ENCODE measurements at regions not wholly inside any gene's neighbourhood (a gene's known extent, or its start where the extent isn't known, plus 50 kb on each side); places are given as distances from the start of the nearest gene placed in this dataset.
A peak's percentile ranks its signal among the peaks of the same experiment; 100 is the strongest.

DNA sequence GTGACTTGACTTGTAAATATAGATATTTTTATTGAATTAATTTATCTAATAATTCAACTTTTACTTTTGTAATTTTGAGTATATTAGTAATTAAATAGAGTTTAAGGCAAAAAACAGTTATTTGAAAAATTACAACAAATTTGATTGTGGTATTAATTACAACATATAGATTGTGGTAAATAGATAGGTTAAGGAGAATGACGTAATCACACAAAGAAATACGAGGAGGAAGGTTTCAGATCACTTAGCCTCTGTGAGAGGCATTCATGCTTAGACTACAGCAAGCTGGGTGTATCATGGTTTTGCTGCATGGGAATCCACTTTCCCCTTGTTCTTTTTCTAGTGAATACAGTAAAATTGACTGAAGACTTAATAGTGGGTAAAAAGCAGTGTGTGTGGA is 878.4 kb upstream of the EDIL3 start:
- H3K4me1 ChIP-seq (ENCODE audit: control insufficient read depth, low read depth, low read length): no peaks in the 10 kb centered on the region
- no peak overlapping the region for H2BK15ac ChIP-seq (replicated peaks; ENCODE audit: low read depth)
- H2BK5ac ChIP-seq (ENCODE audit: low read length): no peak overlapping the region
- H4K8ac ChIP-seq (ENCODE audit: low read depth, low read length): no peak overlapping the region
- no peak overlapping the region for H3K27ac ChIP-seq (ENCODE audit: low read depth, low read length)
- H3K9ac ChIP-seq (ENCODE audit: low read length): no peak overlapping the region
- no peak overlapping the region for H3K4me3 ChIP-seq (ENCODE audit: low read length)
- H4K5ac ChIP-seq (ENCODE audit: low read length): no peak overlapping the region
- DNase-seq: no peak
- no peaks in the 10 kb centered on the region for H3K27me3 ChIP-seq (ENCODE audit: insufficient read depth, low read length, poor library complexity)
- no peak overlapping the region for H3K4ac ChIP-seq (ENCODE audit: low read depth, low read length)
- no peak overlapping the region for H3K23ac ChIP-seq (ENCODE audit: low read length)
- H3K56ac ChIP-seq (ENCODE audit: low read length): no peak overlapping the region
- H3K18ac ChIP-seq (ENCODE audit: low read length): no peak overlapping the region
- H3K4me2 ChIP-seq (ENCODE audit: low read length): no peak overlapping the region
- H3K79me1 ChIP-seq (ENCODE audit: low read length): no peaks in the 10 kb centered on the region
- H3K36me3 ChIP-seq (ENCODE audit: control insufficient read depth, insufficient read depth, low read length): no peaks in the 10 kb centered on the region
- no peak overlapping the region for H2AK5ac ChIP-seq (ENCODE audit: low read length)
- H2BK120ac ChIP-seq (ENCODE audit: low read depth, low read length): no peak overlapping the region
- WGBS (ENCODE audit: extremely low coverage, insufficient coverage, low lambda C conversion rate): no CpG with 5 or more reads among the region's 2 CpGs
- H3K79me2 ChIP-seq (ENCODE audit: control insufficient read depth, insufficient read depth, low read length): no peaks in the 10 kb centered on the region

DNA sequence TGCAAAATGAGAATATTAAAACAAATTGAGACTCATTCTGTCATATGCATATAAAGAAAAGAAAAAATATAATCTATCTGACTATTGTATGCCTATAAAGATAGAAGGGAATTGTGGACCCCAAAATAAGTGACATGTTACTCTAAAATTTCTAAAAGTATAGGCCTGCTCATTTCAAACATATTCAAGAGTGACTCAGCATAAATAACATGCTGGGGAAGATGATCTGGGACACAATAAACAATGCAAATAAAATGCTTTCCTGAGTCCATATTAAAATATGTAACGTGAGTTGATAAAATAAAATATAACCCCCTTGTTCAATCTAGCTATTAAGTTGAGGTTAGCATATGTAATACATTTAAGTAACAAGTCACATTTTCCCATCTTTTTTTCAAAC is 882.0 kb upstream of the EDIL3 start:
- Histone ChIP-seq H3K4me1 (ENCODE audit: control insufficient read depth, low read depth, low read length) (no peaks in the 10 kb centered on the region), H4K5ac (ENCODE audit: low read length) (no peak overlapping the region), H2BK5ac (ENCODE audit: low read length) (no peak overlapping the region), H3K27me3 (ENCODE audit: insufficient read depth, low read length, poor library complexity) (no peaks in the 10 kb centered on the region), H3K23ac (ENCODE audit: low read length) (no peak overlapping the region), H3K4me2 (ENCODE audit: low read length) (no peak overlapping the region), H2BK15ac (replicated peaks; ENCODE audit: low read depth) (no peak overlapping the region), H3K79me1 (ENCODE audit: low read length) (no peaks in the 10 kb centered on the region), H3K56ac (ENCODE audit: low read length) (no peak overlapping the region), H4K8ac (ENCODE audit: low read depth, low read length) (no peak overlapping the region), H3K9ac (ENCODE audit: low read length) (no peak overlapping the region), H3K79me2 (ENCODE audit: control insufficient read depth, insufficient read depth, low read length) (no peaks in the 10 kb centered on the region), H2AK5ac (ENCODE audit: low read length) (no peak overlapping the region), H3K4ac (ENCODE audit: low read depth, low read length) (no peak overlapping the region), H3K27ac (ENCODE audit: low read depth, low read length) (no peak overlapping the region), H3K4me3 (ENCODE audit: low read length) (no peak overlapping the region), H2BK120ac (ENCODE audit: low read depth, low read length) (no peak overlapping the region), H3K18ac (ENCODE audit: low read length) (no peak overlapping the region), H3K36me3 (ENCODE audit: control insufficient read depth, insufficient read depth, low read length) (no peaks in the 10 kb centered on the region)
- no peak for DNase-seq
- no CpG with 5 or more reads among the region's 1 CpG for WGBS (ENCODE audit: extremely low coverage, insufficient coverage, low lambda C conversion rate)

DNA sequence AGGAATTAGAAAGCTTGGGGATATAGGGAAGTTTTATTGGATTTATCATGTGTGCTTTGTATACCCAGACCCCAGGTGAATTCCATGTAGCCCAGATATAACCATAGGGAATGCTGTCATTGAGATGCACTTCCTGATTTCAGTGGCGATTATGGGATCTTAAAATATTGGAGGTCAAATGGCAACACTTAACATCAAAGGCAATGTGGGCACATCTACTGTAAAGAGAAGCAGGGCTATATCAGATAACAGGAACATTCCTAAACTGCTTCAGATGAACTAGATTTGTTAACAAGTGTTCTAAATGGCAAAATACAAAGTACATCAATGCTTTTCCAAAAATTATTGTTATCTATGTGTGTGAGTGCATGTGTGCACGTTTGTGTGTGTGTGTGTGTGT is 883.5 kb upstream of the EDIL3 start:
- H3K4me1 ChIP-seq (ENCODE audit: control insufficient read depth, low read depth, low read length): no peaks in the 10 kb centered on the region
- no peak overlapping the region for H3K27ac ChIP-seq (ENCODE audit: low read depth, low read length)
- no peak overlapping the region for H3K4me2 ChIP-seq (ENCODE audit: low read length)
- no peak overlapping the region for H2BK15ac ChIP-seq (replicated peaks; ENCODE audit: low read depth)
- H3K36me3 ChIP-seq (ENCODE audit: control insufficient read depth, insufficient read depth, low read length): no peaks in the 10 kb centered on the region
- no peaks in the 10 kb centered on the region for H3K79me1 ChIP-seq (ENCODE audit: low read length)
- no CpG with 5 or more reads among the region's 2 CpGs for WGBS (ENCODE audit: extremely low coverage, insufficient coverage, low lambda C conversion rate)
- H3K27me3 ChIP-seq (ENCODE audit: insufficient read depth, low read length, poor library complexity): no peaks in the 10 kb centered on the region
- H4K8ac ChIP-seq (ENCODE audit: low read depth, low read length): no peak overlapping the region
- no peak overlapping the region for H3K9ac ChIP-seq (ENCODE audit: low read length)
- no peak overlapping the region for H2AK5ac ChIP-seq (ENCODE audit: low read length)
- no peak overlapping the region for H3K18ac ChIP-seq (ENCODE audit: low read length)
- H3K56ac ChIP-seq (ENCODE audit: low read length): no peak overlapping the region
- H2BK5ac ChIP-seq (ENCODE audit: low read length): no peak overlapping the region
- H3K79me2 ChIP-seq (ENCODE audit: control insufficient read depth, insufficient read depth, low read length): no peaks in the 10 kb centered on the region
- H3K4me3 ChIP-seq (ENCODE audit: low read length): no peak overlapping the region
- DNase-seq: no peak
- no peak overlapping the region for H2BK120ac ChIP-seq (ENCODE audit: low read depth, low read length)
- no peak overlapping the region for H3K23ac ChIP-seq (ENCODE audit: low read length)
- H3K4ac ChIP-seq (ENCODE audit: low read depth, low read length): no peak overlapping the region
- no peak overlapping the region for H4K5ac ChIP-seq (ENCODE audit: low read length)

DNA sequence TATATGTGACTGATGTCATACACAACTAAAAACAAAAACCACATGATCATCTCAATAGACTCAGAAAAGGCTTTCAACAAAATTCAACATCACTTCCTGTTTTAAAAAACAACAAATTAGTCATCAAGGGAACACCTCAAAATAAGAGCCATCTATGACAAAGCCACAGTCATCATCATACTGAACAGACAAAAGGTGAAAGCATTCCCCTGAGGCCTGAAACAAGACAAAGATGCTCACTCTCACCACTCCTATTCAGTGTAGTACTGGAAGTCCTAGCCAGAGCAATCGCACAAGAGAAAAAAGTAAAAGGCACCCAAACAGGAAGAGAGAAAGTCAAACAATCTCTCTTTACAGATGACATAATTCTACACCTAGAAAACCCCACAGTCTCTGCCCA is 893.5 kb upstream of the EDIL3 start:
- no CpG with 5 or more reads among the region's 1 CpG for WGBS (ENCODE audit: extremely low coverage, insufficient coverage, low lambda C conversion rate)

DNA sequence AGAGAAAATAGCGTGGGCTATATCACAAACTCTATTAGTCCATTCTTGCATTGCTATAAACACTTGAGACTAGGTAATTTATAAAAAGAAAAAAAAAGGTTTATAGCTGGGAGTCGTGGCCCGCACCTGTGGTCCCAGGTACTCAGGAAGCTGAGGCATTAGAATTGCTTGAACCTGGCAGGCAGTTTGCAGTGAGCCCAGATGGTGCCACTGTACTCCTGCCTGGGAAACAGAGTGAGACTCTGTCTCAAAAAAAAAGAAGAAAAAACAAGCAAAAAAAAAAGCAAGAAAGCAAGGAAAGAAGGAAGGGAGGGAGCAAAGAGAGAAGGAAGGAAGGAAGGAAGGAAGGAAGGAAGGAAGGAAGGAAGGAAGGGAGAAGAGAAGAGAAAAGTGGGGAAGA is 904.2 kb upstream of the EDIL3 start:
- Histone ChIP-seq H3K27ac (ENCODE audit: low read depth, low read length) (no peak overlapping the region), H3K18ac (ENCODE audit: low read length) (no peak overlapping the region), H3K4ac (ENCODE audit: low read depth, low read length) (no peak overlapping the region), H3K4me3 (ENCODE audit: low read length) (no peak overlapping the region), H3K79me1 (ENCODE audit: low read length) (no peaks in the 10 kb centered on the region), H4K5ac (ENCODE audit: low read length) (no peak overlapping the region), H3K79me2 (ENCODE audit: control insufficient read depth, insufficient read depth, low read length) (no peaks in the 10 kb centered on the region), H3K4me2 (ENCODE audit: low read length) (no peak overlapping the region), H2BK15ac (replicated peaks; ENCODE audit: low read depth) (no peak overlapping the region), H3K36me3 (ENCODE audit: control insufficient read depth, insufficient read depth, low read length) (no peaks in the 10 kb centered on the region), H3K27me3 (ENCODE audit: insufficient read depth, low read length, poor library complexity) (no peaks in the 10 kb centered on the region), H3K9ac (ENCODE audit: low read length) (no peak overlapping the region), H3K4me1 (ENCODE audit: control insufficient read depth, low read depth, low read length) (no peaks in the 10 kb centered on the region), H3K23ac (ENCODE audit: low read length) (no peak overlapping the region), H2AK5ac (ENCODE audit: low read length) (no peak overlapping the region), H2BK5ac (ENCODE audit: low read length) (no peak overlapping the region), H3K56ac (ENCODE audit: low read length) (no peak overlapping the region), H4K8ac (ENCODE audit: low read depth, low read length) (no peak overlapping the region), H2BK120ac (ENCODE audit: low read depth, low read length) (no peak overlapping the region)
- no peak for DNase-seq
- WGBS (ENCODE audit: extremely low coverage, insufficient coverage, low lambda C conversion rate): no CpG with 5 or more reads among the region's 3 CpGs

More for the DNA sequence above, 893.5 kb upstream of the EDIL3 start:
- H3K27me3 ChIP-seq (ENCODE audit: insufficient read depth, low read length, poor library complexity): no peaks in the 10 kb centered on the region
- no peaks in the 10 kb centered on the region for H3K36me3 ChIP-seq (ENCODE audit: control insufficient read depth, insufficient read depth, low read length)
- no peak overlapping the region for H3K56ac ChIP-seq (ENCODE audit: low read length)
- H3K23ac ChIP-seq (ENCODE audit: low read length): no peak overlapping the region
- H3K27ac ChIP-seq (ENCODE audit: low read depth, low read length): no peak overlapping the region
- no peak overlapping the region for H2AK5ac ChIP-seq (ENCODE audit: low read length)
- no peak overlapping the region for H4K5ac ChIP-seq (ENCODE audit: low read length)
- H3K79me1 ChIP-seq (ENCODE audit: low read length): no peaks in the 10 kb centered on the region
- no peak overlapping the region for H2BK120ac ChIP-seq (ENCODE audit: low read depth, low read length)
- no peak overlapping the region for H3K4me2 ChIP-seq (ENCODE audit: low read length)
- H3K9ac ChIP-seq (ENCODE audit: low read length): no peak overlapping the region
- H3K79me2 ChIP-seq (ENCODE audit: control insufficient read depth, insufficient read depth, low read length): no peaks in the 10 kb centered on the region
- no peaks in the 10 kb centered on the region for H3K4me1 ChIP-seq (ENCODE audit: control insufficient read depth, low read depth, low read length)
- H3K4ac ChIP-seq (ENCODE audit: low read depth, low read length): no peak overlapping the region
- H3K18ac ChIP-seq (ENCODE audit: low read length): no peak overlapping the region
- no peak overlapping the region for H2BK15ac ChIP-seq (replicated peaks; ENCODE audit: low read depth)
- H2BK5ac ChIP-seq (ENCODE audit: low read length): no peak overlapping the region
- DNase-seq: peak; percentile 1
- no peak overlapping the region for H4K8ac ChIP-seq (ENCODE audit: low read depth, low read length)
- H3K4me3 ChIP-seq (ENCODE audit: low read length): no peak overlapping the region

DNA sequence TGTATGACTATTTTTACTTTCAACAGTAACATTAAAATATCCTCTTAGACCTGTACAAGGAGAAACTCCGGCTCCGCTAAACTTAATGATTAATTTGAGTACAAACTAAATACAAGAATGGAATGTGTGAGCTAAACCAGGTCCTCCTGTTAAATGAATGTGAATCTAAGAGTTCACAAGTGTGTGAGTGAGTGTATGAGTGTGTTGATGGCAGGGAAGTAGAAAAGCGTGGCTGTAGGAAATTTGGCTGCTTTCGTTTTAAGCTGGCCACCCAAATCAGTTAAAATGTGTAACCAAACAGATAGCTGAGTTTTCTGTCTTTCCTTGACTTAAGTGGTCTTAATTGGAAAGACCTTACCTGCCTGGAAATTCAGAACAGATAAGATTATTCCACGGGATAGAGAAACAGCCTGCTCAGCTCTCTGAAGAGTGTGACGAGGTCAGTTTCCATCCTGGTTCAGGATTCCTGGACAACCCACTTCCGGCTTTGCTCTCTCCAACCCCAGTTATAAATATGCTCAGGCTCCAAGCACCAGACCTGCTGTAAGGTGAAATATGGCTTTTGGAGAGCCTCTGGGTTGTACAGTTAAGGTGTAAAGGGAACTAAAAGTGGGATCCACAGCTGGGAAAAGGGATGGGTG is 908.6 kb upstream of the EDIL3 start:
- Histone ChIP-seq H3K56ac (ENCODE audit: low read length) (no peak overlapping the region), H2AK5ac (ENCODE audit: low read length) (no peak overlapping the region), H3K23ac (ENCODE audit: low read length) (no peak overlapping the region), H2BK15ac (replicated peaks; ENCODE audit: low read depth) (no peak overlapping the region), H2BK120ac (ENCODE audit: low read depth, low read length) (no peak overlapping the region), H3K4me2 (ENCODE audit: low read length) (no peak overlapping the region), H3K9ac (ENCODE audit: low read length) (no peak overlapping the region), H2BK5ac (ENCODE audit: low read length) (no peak overlapping the region), H3K79me2 (ENCODE audit: control insufficient read depth, insufficient read depth, low read length) (no peaks in the 10 kb centered on the region), H3K79me1 (ENCODE audit: low read length) (no peaks in the 10 kb centered on the region), H4K8ac (ENCODE audit: low read depth, low read length) (no peak overlapping the region), H3K36me3 (ENCODE audit: control insufficient read depth, insufficient read depth, low read length) (no peaks in the 10 kb centered on the region), H3K27me3 (ENCODE audit: insufficient read depth, low read length, poor library complexity) (no peaks in the 10 kb centered on the region), H3K4me3 (ENCODE audit: low read length) (no peak overlapping the region), H3K4me1 (ENCODE audit: control insufficient read depth, low read depth, low read length) (no peaks in the 10 kb centered on the region), H3K27ac (ENCODE audit: low read depth, low read length) (no peak overlapping the region), H3K18ac (ENCODE audit: low read length) (no peak overlapping the region), H4K5ac (ENCODE audit: low read length) (no peak overlapping the region), H3K4ac (ENCODE audit: low read depth, low read length) (no peak overlapping the region)
- no CpG with 5 or more reads among the region's 7 CpGs for WGBS (ENCODE audit: extremely low coverage, insufficient coverage, low lambda C conversion rate)
- DNase-seq: no peak
